ENCODE measurements at regions not wholly inside any gene's neighbourhood (a gene's known extent, or its start where the extent isn't known, plus 50 kb on each side); places are given as distances from the start of the nearest gene placed in this dataset.

- DNase-seq (ENCODE audit: low read depth in 2 of 2) = no peak
Observed at GRCh38 chr5:124274949-124275348, 471.5 kb downstream of the ZNF608 start.

- no peak for DNase-seq (ENCODE audit: low read depth in 2 of 2)
Observed at GRCh38 chr5:124264499-124264898, 481.9 kb downstream of the ZNF608 start.

- no peak for DNase-seq (ENCODE audit: low read depth in 2 of 2)
Observed at GRCh38 chr5:124263680-124264491, 482.6 kb downstream of the ZNF608 start.

GRCh38 chr5:124262991-124263571, 483.4 kb downstream of the ZNF608 start:
- no peak for DNase-seq (ENCODE audit: low read depth in 2 of 2)

- DNase-seq (ENCODE audit: low read depth in 2 of 2) = no peak
Observed at GRCh38 chr5:124262470-124262869, 484.0 kb downstream of the ZNF608 start.

GRCh38 chr5:124261848-124262247, 484.6 kb downstream of the ZNF608 start:
- DNase-seq (ENCODE audit: low read depth in 2 of 2) = no peak

- no peak for DNase-seq (ENCODE audit: low read depth in 2 of 2)
Observed at GRCh38 chr5:124260921-124261515, 485.4 kb downstream of the ZNF608 start.

GRCh38 chr5:124259017-124259416, 487.4 kb downstream of the ZNF608 start:
- no peak for DNase-seq (ENCODE audit: low read depth in 2 of 2)

- DNase-seq (ENCODE audit: low read depth in 2 of 2) = no peak
Observed at GRCh38 chr5:124257048-124257447, 489.4 kb downstream of the ZNF608 start.

- no peak for DNase-seq (ENCODE audit: low read depth in 2 of 2)
Observed at GRCh38 chr5:124253203-124253810, 493.1 kb downstream of the ZNF608 start.

- DNase-seq (ENCODE audit: low read depth in 2 of 2) = no peak
Observed at GRCh38 chr5:124252747-124253146, 493.7 kb downstream of the ZNF608 start.

- DNase-seq (ENCODE audit: low read depth in 2 of 2) = no peak
Observed at GRCh38 chr5:124252191-124252638, 494.2 kb downstream of the ZNF608 start.

GRCh38 chr5:124245276-124245675, 501.2 kb downstream of the ZNF608 start:
- no peak for DNase-seq (ENCODE audit: low read depth in 2 of 2)

GRCh38 chr5:124240732-124241131, 505.7 kb downstream of the ZNF608 start:
- DNase-seq (ENCODE audit: low read depth in 2 of 2) = no peak

- no peak for DNase-seq (ENCODE audit: low read depth in 2 of 2)
Observed at GRCh38 chr5:124239572-124239971, 506.9 kb downstream of the ZNF608 start.

- no peak for DNase-seq (ENCODE audit: low read depth in 2 of 2)
Observed at GRCh38 chr5:124238350-124238749, 508.1 kb downstream of the ZNF608 start.

GRCh38 chr5:124237206-124237695, 509.2 kb downstream of the ZNF608 start:
- no peak for DNase-seq (ENCODE audit: low read depth in 2 of 2)

GRCh38 chr5:124236361-124237205, 509.9 kb downstream of the ZNF608 start:
- DNase-seq (ENCODE audit: low read depth in 2 of 2) = no peak

- no peak for DNase-seq (ENCODE audit: low read depth in 2 of 2)
Observed at GRCh38 chr5:124235576-124235975, 510.9 kb downstream of the ZNF608 start.

GRCh38 chr5:124234770-124235562, 511.5 kb downstream of the ZNF608 start:
- no peak for DNase-seq (ENCODE audit: low read depth in 2 of 2)

Data from stimulated activated CD8-positive, alpha-beta memory T cell treated with anti-CD3 and anti-CD28 coated beads, Interleukin-7, amount 100 ng/mL, for 4 hours (primary cell).